ENCODE measurements at regions not wholly inside any gene's neighbourhood (a gene's known extent, or its start where the extent isn't known, plus 50 kb on each side); places are given as distances from the start of the nearest gene placed in this dataset.

- TF ChIP-seq, protein P1, sequence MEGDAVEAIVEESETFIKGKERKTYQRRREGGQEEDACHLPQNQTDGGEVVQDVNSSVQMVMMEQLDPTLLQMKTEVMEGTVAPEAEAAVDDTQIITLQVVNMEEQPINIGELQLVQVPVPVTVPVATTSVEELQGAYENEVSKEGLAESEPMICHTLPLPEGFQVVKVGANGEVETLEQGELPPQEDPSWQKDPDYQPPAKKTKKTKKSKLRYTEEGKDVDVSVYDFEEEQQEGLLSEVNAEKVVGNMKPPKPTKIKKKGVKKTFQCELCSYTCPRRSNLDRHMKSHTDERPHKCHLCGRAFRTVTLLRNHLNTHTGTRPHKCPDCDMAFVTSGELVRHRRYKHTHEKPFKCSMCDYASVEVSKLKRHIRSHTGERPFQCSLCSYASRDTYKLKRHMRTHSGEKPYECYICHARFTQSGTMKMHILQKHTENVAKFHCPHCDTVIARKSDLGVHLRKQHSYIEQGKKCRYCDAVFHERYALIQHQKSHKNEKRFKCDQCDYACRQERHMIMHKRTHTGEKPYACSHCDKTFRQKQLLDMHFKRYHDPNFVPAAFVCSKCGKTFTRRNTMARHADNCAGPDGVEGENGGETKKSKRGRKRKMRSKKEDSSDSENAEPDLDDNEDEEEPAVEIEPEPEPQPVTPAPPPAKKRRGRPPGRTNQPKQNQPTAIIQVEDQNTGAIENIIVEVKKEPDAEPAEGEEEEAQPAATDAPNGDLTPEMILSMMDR (IDR thresholded peaks at IDR 0.05; ENCODE audit: low read depth, low read length, missing input control) = no peak
- no peak for TF ChIP-seq ATF3 (IDR thresholded peaks at IDR 0.05)
- TF ChIP-seq RAD21 (IDR thresholded peaks at IDR 0.05) = no peak
- TF ChIP-seq, protein P2, sequence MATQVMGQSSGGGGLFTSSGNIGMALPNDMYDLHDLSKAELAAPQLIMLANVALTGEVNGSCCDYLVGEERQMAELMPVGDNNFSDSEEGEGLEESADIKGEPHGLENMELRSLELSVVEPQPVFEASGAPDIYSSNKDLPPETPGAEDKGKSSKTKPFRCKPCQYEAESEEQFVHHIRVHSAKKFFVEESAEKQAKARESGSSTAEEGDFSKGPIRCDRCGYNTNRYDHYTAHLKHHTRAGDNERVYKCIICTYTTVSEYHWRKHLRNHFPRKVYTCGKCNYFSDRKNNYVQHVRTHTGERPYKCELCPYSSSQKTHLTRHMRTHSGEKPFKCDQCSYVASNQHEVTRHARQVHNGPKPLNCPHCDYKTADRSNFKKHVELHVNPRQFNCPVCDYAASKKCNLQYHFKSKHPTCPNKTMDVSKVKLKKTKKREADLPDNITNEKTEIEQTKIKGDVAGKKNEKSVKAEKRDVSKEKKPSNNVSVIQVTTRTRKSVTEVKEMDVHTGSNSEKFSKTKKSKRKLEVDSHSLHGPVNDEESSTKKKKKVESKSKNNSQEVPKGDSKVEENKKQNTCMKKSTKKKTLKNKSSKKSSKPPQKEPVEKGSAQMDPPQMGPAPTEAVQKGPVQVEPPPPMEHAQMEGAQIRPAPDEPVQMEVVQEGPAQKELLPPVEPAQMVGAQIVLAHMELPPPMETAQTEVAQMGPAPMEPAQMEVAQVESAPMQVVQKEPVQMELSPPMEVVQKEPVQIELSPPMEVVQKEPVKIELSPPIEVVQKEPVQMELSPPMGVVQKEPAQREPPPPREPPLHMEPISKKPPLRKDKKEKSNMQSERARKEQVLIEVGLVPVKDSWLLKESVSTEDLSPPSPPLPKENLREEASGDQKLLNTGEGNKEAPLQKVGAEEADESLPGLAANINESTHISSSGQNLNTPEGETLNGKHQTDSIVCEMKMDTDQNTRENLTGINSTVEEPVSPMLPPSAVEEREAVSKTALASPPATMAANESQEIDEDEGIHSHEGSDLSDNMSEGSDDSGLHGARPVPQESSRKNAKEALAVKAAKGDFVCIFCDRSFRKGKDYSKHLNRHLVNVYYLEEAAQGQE (IDR thresholded peaks at IDR 0.05) = no peak
- no peak for TF ChIP-seq TAF1 (conservative IDR thresholded peaks at IDR 0.05)
- TF ChIP-seq, protein P3, sequence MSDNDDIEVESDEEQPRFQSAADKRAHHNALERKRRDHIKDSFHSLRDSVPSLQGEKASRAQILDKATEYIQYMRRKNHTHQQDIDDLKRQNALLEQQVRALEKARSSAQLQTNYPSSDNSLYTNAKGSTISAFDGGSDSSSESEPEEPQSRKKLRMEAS (IDR thresholded peaks at IDR 0.05) = no peak
- TF ChIP-seq EGR1 (IDR thresholded peaks at IDR 0.05; ENCODE audit: low read depth in 2 of 2) = no peak
- no peak for TF ChIP-seq RXRA (IDR thresholded peaks at IDR 0.05)
- TF ChIP-seq JUND (IDR thresholded peaks at IDR 0.05) = no peak
- TF ChIP-seq FOXA1 (IDR thresholded peaks at IDR 0.05) = no peak
- no peak for TF ChIP-seq SP1 (IDR thresholded peaks at IDR 0.05)
Measured at GRCh38 chr6:9554323-9554722, 860.6 kb downstream of the TFAP2A start.

All from liver (tissue), 3 donors.